T-helper 1 cell (primary cell): ENCODE measurements at regions not wholly inside any gene's neighbourhood (a gene's known extent, or its start where the extent isn't known, plus 50 kb on each side); places are given as distances from the start of the nearest gene placed in this dataset.

ENCODE experiments used
- DNase-seq, 5 donors: peaks; one replicate each; pipeline ENCODE4 v3.0.0-alpha.2; 2012 to 2020

DNA sequence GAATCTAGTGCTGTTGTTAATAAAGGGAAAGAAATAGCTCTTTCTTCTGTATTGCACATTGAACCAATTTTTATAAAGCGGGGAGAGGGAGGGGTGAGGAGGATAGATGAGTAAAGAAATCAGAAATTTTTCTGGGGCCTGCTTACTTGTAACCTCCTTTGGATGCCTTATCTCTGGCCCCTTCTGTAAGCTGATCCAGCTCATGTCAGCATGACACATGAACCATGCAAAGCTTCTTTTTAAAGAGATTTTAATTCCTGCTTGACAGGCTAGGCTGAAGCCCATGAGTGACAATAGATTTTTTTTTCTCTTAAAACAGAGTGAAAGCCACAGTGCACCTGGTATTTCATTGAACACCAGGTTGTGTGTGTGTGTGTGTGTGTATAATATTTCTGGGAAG is 325.3 kb downstream of the PRL start:
- DNase-seq, result no peak

DNA sequence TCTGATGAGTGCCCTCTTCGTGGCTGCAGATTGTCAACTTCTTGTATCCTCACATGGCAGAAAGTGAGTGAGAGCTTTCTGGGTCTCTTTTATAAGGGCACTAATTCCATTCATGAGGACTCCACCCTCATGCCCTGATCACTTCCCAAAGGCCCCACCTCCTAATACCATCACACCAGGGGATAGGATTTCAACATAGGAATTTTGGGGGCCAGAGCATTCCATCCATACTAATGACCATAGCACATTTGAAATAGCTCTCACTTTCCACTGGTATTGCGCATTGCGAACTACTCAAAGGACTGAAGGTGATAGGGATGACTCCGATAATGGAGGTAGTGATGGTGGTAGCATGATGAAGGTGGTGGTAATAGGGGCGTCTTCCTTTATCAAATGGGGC is 324.3 kb downstream of the PRL start:
- DNase-seq, result no peak

DNA sequence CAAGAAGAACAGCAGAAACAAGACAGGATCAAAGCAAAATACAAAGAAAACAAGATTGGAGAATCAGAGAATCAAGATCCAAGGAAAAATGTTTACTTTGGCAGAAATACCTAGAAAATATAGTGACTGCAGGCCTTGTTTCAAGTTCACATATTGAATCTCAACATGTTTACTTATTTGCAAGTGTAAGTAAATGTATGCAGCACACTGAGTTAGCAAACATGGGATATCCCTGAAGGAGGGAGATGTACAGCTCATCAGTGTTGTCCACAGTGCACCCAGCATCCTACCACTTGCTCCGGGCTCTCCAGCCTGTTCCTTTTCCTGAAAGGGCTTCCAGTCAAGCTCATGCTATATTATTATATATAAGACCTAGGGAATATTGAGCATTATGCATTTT is 319.5 kb downstream of the PRL start:
- DNase-seq, result no peak

DNA sequence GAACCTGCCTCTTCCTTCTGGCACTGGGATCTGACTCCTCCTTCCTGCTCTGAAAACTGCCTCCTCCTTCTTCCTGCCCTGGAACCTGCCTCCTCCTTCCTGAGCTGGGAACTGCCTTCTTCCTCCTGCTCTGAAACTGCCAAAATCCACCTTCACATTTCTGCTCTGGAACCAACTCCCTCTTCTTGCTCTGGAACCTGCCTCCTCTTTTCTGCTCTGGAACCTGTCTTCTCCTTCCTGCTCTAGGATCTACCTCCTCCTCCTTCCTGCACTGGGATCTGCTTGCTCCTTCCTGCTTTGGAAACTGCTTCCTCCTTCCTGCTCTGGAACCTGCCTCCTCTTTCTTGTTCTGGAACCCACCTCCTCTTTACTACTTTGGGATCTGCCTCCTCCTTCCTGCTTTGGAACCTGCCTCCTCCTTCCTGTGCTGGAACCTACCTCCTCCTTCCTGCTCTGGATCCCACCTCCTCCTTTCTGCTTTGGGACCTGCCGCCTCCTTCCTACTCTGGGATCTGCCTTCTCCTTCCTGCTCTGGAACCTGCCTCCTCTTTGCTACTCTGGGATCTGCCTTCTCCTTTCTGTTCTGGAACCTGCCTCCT is 315.5 kb downstream of the PRL start:
- DNase-seq, result no peak

DNA sequence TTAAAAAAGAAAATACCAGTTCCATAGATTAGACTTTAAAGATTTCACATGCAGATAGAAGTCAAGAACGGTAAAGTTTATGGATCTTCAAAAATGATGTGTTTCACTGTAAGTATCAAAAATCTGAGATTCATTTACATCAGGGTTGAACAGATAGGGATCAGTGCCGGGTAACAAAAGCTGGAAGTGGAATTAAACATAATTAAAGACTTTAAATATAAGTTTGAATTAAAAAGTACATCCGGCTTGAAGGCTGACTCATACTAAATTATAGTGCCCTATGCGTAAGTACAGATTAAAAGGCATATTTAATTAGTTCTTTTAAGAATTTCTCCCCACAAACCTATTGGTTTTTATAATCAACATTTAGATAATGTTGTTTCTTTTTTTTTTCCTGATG is 312.7 kb downstream of the PRL start:
- no peak for DNase-seq

DNA sequence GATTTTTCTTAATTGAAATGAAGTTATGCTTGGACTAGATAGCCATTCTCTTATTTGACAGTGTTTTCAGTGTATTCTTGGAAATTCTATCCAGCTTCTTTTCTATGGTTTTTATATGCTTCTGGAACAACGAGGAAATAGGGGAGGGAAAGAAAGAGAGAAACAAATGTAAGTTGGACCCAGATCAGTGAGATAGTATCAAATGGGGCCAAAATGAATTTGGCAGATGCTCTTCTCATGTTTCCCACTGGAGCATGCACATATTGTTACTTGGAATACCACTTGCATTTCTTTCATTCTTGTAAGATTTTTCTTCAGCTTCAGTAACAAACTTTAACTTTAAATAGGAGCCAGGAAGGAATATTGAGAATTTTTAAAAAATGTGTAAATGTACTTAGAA is 312.3 kb downstream of the PRL start:
- DNase-seq, result no peak

DNA sequence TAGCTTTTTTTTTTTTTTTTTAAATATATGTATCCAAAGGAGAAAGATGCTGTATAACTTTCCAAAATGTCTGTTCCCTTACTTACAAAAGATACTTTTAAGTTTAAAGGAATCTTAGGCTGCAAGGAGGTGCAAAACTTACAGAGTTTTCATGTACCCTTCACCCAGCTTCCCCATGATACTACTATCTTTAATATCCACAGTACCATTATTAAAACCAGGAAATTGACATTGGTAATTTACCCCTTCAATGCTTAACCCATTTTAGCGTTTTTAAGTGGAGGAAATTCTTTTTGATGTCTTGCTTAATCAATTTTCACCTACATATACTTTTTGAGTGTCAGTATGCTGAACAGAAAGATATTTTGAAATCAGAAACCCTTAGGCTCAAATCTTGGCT is 310.9 kb downstream of the PRL start:
- DNase-seq, result no peak

DNA sequence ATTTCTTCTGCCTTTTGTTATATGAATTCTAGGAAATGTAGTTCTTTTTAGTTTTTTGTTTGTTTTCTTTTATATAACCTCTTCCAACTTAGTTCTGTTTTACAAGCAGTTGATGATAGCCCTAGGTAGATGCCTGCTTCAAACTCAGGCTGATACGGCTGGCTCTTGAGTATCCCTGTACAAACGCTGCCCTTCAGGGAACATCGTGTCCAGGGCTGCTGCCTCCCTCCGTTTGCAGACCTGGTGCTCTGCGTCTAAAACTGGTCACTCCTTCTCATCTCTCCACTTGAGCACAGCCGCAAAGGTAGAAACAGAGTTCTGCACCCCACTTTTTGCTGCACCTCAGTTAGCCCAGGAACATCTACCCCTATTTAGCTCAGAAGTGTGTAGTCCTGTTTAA is 310.1 kb downstream of the PRL start:
- no peak for DNase-seq

DNA sequence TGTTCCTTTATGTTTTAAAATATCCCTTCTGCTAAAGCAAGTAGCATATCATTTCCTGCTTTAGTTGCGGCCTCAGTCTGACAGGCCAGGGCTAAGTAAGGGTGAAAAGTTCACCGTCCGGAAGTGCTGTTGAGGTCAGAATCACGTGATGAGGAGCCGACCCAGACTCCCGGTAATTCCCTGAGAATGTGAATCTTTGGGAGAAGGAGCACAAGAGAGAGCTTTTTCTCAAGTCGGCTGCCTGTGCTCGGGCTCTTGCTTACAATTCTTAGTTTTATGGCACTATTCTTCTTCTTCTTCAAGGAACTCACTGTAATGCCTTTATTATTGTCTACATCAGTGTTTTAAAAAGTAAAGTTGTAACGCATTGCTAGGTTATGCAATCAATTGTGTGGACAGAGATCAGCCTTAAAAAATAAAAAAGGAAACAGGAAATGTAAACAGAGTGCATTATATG is 309.3 kb downstream of the PRL start:
- DNase-seq, result peak in 1 of 5 donors; percentile 2

DNA sequence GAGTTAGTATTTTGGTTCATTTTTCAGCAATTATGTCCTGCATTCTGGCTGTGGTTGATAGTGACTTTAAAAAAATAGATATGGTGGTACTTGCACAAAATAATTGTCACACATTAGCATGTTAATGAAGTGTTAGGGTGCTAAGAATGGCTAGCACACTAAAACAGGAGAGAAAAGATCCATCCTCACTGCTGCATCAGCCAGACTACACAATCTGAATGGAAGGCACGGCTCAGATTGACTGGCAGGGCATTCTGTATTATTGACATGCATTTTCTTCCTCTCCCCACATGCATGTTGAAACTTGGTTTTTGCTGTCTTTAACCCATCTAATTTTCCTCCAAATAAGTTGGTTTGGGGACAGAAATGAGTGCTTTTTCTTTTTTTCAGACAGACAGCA is 306.3 kb downstream of the PRL start:
- no peak for DNase-seq

DNA sequence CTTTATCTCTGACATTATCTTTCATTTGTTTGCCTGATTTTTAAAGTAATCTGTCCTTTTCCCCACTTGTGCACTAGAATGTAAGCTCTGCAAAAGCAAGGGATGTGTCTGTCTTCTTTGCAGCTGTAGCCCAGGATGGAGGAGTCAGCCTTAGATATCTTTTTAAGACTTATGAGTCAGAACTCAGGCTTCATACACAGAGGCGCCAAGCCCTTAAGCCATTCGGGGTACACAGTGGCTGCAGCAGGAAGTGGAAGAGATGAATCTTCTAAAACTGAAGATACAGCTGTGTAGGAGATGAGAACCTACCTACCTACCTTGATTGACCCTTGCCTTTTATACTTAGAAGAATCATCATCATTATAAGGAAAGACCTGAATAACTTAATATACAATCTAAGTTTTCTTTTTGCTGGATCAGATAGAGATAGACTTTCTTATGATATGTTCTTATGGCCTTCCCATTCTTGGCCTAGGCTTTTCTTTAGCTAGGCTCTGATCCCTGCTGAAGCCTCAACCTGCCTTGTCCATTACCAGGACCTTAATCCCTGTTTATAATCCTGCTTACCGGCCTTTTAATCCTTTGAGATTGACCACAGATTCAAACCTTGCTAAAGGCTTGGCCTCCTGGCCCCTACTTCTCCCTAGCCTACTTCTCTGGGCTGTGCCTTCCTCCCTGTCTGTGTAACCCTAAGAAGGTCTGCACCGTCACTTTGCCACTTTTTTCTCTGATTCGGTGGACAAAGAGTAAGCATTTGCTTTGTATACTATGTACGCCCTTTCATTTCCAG is 304.5 kb downstream of the PRL start:
- peak in 1 of 5 donors; percentile 2 for DNase-seq

DNA sequence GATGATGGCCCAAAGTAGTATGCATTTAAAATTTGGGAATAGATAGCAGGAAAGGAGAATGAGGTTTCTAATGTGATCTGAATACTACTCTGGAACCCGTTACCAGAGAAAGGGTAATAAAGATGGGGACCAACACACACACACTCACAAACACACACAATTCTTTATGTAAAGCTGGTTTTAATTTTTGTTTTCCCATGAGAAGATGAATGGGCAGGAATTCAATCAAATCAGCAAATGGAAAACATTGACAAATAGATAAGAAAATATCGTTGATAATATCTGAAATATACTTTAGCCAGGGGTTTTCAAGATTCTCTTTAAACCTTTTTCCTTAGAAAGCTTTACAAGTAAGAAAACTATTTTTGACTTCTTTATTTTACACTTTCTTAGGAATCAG is 303.0 kb downstream of the PRL start:
- DNase-seq, result no peak

DNA sequence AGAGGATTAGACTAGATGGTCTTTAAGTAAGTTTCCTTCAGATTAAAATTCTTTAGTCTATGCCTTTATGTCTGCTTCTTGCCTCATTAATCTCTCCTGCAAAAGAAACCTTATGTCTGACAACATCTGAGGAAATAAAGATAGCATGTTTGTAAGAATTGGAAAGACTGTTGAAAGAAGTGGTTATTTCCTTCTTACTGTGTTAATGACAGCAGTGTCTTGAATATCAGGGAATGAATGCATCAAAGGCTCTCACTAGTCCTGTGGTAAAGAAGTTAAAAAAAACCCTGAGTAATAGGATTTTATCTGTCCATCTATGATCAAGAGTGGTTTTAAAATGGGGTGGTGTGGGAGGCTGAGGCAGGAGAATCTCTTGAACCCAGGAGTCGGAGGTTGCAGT is 302.0 kb downstream of the PRL start:
- DNase-seq, result no peak

DNA sequence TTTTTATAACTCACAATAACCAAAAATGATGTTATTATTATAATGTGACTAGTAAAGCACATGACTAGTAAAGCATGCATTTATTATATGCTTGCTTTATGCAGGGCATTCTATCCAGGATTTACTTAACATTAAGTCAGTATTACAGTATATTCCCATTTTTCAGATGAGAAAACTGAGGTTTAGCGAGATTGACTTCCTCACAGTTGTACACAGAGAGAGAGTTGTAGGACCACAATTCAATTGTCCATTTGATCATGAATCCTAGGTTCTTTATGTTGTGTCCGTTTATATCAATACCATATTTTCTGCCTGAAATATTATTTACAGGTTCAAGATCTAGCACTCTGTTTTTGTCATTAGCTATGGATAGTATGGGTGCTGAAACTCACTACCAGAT is 301.5 kb downstream of the PRL start:
- DNase-seq, result no peak

DNA sequence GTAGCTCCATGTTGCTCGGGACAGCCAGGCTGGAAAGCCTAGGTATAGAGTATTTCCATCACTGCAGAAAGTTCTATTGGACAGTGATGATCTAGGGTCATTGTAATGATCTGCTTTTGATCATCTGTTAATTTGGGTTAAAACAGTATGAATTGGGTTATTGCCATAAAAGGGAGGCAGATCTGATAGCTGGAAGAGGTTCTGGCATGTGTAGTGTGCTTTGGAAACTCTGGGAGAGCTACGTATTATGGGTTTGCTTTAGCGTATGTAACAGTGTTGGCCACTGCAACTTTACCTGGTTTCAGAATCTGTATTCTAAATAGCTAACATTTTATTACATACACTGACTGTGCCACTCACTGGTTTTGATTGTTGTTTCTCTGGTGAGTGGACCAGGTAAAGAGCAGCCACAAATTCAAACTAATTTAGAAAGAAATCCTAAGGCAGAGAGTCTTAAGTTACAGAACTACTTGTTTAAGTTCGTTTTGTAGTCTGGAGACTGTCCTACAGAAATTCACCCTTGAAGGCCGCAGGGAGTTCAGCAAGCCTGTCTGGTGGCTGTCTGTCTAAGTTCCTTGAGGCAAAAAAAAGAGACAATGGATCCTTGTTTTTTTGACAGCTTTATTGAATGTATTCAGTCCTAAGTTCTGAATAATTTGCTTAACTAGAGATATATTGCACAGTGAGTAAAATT is 300.3 kb downstream of the PRL start:
- DNase-seq, result no peak

DNA sequence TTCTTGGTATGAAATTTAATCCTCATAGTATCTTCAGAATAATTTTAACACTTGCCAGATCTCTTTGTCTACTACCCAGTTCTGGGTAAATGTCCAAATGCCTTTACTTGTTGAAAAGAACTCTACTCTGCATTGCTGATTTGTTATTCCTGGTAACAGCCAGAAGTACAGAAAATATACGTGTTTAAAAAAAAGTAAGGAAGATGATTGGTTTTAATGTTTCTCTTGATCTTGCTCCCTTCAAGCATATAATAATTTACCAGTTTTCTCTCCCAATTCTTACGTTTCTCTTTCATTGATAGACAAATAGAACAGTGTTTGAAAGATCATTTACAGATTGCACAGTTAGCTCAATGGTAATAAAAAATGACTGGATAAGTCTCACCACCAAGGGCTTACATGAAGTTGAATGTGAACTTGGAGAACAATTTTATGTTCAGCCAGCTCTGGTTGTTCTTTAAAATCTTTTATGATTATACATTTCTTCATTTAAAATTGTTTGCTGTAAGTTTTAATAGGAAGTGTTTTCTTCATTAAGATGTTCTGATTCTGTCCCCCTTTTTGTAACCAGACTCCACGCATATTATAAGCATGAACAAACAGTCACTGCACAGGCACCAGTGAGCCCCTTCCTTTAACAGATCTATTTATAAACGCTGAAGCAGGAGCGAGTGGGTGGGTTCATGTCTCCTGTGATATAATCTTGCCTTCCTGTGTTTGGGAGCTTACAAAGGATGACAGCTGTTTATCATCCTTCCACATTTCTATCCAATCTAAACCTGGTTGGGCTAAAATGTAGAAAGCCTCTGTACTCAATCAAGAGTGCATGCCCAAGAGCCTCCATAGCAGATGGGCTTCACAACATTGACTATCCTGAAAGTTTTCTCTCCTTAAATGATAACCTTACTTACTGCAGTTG is 299.5 kb downstream of the PRL start:
- no peak for DNase-seq

DNA sequence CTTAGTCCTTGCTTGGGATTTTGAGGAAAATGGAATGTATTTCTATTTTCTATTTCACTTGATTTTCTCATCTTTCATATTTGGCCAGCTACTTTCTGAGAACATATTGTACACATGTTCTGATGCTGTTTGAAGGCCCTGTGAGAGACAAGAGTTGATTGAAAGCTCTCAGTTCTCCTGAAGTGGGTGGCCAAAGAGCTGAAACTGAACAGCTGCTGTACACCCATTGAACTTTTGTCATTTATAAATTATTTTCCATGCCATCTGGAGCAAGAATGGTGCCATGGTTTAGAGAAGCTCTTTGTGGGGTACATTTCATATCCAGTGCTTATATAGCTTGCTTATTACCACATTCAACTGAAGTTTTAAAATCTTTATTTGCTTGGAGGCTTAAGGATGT is 298.3 kb downstream of the PRL start:
- DNase-seq, result no peak

DNA sequence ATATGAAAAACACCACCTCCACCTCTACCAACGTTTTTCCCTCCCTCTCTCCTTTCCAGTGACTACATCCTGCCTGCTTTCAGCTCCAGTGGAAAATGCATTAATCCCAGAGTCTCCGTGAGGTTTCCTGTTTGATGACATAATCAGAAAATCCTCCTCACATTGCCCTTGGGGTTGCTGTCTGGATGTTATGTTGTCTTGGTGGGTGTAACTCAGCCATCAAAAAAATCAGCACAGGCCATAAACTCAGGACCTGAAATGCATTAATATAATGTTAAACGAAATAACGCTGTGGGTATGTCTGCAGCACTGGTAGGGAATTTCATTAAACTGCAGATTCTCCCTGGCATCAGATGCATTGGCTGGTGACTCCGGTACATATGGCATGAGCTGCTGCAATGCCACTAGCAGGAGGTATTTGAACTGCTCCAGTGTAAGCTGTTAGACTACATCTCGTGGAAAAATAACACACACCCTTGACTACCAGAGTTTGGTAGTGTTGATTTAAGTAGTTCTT is 297.8 kb downstream of the PRL start:
- DNase-seq, result no peak

DNA sequence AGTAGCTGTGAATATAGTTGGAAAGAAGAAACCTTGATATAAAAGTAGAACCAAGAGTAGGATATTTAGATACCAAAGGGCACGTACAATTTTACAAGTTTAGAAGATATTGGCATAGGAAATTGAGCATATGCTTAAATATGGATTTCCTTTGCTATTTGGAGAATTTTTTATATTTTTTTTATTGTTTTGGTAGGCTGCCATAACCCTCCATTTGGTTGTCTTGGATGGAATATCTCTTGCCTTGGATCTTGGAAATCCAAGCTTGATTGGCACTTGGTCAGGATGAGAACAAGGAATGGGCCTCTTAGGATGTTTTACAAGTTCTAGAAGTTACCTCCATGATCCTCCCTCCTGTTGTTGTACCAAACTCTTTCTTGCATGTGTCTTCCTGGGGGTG is 297.1 kb downstream of the PRL start:
- DNase-seq, result no peak

DNA sequence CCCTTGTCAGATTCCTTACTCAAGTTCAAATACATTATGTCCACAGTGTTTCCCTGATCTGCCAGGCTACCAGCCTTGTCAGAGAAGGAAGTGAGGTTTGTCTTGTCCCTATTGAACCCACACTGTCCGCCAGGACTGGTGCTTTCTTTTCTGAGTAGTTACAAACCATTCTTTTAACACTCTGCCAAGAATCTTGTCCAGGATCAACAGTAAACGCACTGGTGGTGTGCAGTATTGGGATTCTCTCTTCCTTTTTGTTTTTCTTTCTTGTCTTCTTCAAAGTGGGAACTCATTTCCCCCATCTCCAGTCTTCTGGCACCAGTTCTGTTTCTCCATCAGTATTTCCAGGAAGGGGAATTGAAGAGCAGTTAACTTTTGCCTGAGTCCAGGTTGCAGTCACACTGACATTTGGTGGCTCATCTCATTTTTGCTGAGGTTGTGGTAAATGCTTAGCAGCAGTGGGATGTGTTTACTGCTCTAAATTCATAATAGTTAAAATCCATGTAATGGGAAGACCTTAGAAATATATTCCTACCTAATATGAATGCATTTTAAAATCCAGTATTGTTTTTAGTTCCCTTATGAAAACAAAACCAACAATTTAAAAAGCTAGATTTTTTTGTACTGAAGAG is 295.3 kb downstream of the PRL start:
- DNase-seq, result no peak

DNA sequence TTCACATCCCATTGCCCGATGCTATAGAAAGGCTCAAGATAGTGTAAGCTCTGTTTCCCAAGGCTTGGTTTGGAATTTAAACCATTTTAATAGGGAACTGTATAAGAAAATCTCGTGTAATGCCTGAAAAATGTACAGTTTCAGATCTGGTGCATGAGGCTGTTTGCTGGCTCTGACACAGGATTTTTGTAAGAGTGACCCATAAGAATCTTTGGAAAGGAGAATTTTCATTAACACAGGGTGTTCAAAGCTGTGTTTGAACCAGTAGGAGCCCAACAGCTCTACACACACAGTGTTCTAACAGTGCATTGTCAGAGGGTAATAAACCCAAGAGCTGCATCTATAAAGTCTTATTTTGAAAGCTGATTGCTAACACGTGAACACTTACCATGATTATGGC is 293.5 kb downstream of the PRL start:
- no peak for DNase-seq

DNA sequence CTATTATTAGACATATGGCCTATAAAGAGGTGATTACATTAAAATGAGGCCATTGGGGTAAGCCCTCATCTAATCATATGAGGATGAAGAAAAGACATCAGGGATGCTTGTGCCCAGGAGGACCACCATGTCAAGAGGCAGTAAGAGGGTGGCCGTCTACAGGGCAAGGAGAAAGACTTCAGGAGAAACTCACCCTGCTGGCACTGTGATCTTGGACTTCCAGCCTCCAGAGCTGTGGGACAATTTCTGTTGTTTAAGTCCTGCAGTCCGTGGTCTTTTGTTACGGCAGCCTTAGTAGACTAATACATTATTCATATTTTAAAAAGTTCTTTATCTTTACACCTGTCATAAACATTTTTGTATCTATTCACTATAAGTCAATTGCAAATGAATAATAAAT is 290.0 kb downstream of the PRL start:
- no peak for DNase-seq
